NCI-H526 (cell line): ENCODE measurements at regions not wholly inside any gene's neighbourhood (a gene's known extent, or its start where the extent isn't known, plus 50 kb on each side); places are given as distances from the start of the nearest gene placed in this dataset.
"Not testable (repeated sequence)": the region's sequence is repeated elsewhere in the genome, so short reads cannot be mapped to it uniquely, and the experiment has no call there.

Source experiments
- DNase-seq, 2 experiments: peaks; one replicate each; lab custom pipeline; 2025; lab: John Stamatoyannopoulos, UW

DNA sequence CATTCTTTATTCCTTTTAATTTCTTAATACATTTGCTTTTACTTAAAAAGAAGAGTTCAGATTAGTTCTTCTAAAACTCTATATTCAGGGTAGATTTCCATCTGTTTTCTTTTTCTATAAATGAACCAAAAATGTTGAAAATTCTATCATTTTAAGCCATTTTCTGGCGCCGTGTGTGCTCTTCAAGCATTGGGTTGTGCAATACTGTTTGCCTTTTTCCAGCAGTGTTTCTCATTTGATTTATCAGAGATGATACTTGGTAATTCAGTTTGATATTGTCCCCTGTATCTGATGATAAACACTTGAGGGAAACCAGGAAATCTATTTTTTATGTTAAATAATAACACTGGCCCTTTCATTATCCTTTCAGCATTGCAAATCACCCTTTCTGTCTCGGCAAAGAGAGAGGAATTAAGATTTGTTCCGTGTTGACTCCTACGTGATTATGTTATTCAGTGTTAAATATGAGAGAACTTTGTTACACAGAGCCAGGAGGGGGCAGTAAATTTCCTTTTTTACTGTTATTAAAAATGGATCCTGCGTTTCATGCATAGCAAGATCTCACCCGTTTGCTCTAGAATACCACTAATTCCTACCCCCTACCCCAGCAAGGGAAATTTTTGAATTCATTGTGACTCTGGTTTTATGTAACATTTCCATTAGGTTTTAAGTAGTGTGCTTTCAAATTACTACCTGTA lies 606.9 kb upstream of the RBFOX1 start:
- DNase-seq: peak; percentile 8 to 42

DNA sequence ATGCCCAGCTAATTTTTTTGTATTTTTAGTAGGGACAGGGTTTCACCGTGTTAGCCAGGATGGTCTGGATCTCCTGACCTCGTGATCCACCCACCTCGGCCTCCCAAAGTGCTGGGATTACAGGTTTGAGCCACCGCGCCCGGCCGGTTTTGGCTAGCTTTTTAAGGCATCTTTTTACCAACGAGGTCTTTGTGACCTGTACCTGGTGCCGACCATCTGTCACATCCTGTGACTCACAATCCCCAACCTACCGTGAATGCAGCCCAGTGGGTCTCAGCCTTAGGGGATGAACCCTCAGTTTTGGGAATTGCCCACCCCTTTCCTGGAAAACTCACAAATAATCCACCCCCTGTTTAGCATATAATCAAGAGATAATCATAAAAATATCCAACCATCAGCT lies 607.4 kb upstream of the RBFOX1 start:
- DNase-seq: not testable (repeated sequence)

GRCh38 chr16:6722786-6723185 lies 609.9 kb upstream of the RBFOX1 start:
- DNase-seq: no peak

DNA sequence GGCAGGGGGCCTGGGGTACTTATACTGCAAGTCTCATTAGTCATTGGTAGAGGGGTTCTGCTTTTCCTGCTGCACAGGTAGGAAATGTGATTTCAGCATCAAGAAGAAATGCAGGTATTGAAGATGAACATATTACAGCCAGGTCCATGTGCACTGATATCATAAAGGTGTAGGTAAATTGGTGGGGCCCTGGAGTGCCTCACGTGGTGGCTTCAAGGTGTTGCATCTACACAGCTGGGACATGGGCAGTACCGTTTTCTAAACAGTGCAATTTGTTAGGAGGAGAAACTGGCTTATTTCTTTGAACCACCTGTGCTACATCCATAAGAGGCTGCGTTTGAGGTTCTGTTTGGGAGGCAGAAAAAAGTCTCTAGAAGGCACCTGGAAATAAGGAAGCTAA lies 618.1 kb upstream of the RBFOX1 start:
- no peak for DNase-seq

DNA sequence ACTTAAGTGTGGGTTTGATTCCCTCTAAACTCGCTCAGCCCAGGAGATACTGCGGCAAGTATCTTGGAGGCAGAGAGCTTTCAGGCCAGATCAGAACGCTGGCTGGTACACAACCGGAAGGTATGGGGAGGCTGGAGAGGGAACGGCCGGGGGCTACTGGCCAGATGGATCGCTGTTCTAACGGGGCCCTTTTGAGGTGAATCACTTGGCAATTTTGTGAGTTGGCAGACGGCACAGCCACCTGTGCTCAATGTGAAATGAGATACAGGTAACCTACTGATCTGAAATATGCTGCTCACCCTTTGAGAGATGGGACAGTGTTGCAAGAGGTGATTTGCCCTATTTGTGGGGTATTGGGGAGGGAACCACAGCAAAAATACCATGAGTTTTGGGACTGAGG lies 622.9 kb upstream of the RBFOX1 start:
- no peak for DNase-seq

- no peak for DNase-seq
These were observed 623.9 kb upstream of the RBFOX1 start for GRCh38 chr16:6708576-6709215.

GRCh38 chr16:6704306-6704930 lies 628.2 kb upstream of the RBFOX1 start:
- no peak for DNase-seq

GRCh38 chr16:6701096-6701495 lies 631.5 kb upstream of the RBFOX1 start:
- no peak for DNase-seq

- DNase-seq: no peak
These were observed 634.1 kb upstream of the RBFOX1 start for GRCh38 chr16:6698548-6698947.

DNA sequence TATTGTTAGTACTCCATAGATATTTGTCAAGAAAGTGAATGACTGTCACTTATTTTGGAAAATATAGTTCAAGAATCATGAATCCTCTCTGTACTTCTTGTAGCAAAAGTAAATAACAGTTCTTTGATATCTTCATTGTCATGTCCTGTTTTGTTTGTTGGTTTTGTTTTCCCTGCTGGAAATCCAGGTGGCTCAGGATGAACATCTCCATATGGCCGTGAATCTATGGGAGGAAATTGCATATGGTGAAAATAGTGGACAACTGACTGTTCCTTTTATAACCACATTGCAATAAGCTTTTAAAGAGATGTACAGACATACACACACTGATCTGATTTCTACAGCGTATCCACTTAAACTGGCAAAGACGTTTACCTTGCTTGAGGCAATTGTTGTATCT lies 637.0 kb upstream of the RBFOX1 start:
- DNase-seq: no peak

DNA sequence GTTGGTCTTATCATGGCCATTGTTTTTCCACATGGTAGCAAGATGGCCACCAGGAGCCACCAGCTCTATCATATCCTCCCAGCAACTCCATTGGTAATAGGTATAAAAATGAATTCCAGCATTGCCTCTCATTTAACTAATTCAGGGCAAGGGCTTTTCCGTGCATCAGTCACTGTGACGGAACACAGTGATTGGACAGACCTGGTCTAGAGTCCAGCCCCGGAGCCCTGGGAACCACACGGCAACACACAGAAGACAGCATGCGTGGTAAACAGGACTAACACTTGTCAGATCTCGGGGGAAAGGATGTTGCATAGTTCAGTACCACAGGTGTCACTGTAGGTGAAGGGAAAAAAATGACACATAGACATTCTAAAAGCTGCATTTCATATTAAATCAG lies 638.0 kb upstream of the RBFOX1 start:
- DNase-seq: no peak

DNA sequence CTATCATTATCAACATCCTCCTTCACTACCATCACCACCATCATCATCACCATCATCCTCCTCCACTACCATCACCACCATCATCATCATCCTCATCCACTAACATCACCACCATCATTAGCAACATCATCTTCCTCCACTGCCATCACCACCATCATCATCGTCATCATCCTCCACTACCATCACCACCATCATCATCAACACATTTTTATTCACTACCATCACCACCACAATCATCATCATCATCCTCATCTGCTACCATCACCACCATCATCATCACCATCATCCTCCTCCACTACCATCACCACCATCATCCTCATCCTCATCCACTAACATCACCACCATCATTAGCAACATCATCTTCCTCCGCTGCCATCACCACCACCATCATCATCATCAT lies 639.2 kb upstream of the RBFOX1 start:
- DNase-seq: not testable (repeated sequence)

DNA sequence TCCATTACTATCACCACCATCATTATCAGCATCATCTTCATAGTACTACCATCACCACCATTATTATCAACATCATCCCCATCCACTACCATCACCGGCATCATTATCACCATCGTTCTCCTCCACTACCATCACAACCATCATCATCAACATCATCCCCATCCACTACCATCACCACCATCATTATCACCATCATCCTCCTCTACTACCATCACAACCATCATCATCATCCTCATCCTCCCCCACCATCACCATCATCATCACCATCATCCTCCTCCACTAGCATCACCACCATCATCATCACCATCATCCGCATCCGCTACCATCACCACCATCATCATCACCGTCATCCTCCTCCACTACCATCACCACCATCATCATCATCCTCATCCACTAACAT lies 639.8 kb upstream of the RBFOX1 start:
- no peak for DNase-seq

DNA sequence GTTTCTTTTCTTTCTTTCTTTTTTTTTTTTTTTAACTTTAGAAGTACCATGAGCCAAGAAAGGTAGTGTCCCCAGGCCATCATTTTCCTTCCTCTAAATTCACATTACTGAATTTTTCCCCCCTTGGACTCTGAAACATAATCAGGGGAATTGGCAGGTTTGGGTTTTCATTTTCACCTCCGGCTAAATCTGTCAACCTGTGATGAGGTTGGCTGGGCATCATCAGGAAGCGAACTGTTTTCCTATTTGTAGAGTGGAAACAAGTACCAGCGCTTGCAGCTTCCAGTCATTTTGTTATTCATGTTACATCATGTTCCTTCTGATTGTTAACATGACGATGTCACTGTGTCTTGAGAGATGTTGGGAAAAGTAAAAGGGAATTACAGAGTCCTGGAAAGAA lies 641.9 kb upstream of the RBFOX1 start:
- no peak for DNase-seq

DNA sequence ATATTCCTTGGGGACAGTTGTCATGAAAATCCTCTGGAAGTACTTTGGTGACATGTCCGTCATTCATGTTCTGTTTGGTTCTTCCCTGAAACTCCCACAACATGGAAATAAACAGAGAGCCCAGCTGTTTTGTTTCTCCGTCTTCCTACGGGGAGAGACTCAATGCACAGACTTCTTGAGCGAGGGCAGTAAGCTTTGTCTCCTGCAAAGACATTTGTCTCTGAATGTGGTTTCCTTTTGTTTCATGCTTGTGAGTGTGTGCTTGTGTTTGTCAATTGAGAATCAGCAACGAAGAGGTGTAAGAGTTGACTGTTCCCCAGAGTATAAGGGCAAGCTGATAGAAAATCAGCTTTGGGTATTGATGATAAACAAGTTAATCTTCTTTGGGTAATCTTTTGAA lies 643.0 kb upstream of the RBFOX1 start:
- no peak for DNase-seq

GRCh38 chr16:6687593-6687992 lies 645.1 kb upstream of the RBFOX1 start:
- no peak for DNase-seq

- DNase-seq: peak in 1 of 2 experiments; percentile 66
These were observed 648.5 kb upstream of the RBFOX1 start for GRCh38 chr16:6684076-6684673.

- peak in 1 of 2 experiments; percentile 54 for DNase-seq
These were observed 650.4 kb upstream of the RBFOX1 start for GRCh38 chr16:6682142-6682811.

DNA sequence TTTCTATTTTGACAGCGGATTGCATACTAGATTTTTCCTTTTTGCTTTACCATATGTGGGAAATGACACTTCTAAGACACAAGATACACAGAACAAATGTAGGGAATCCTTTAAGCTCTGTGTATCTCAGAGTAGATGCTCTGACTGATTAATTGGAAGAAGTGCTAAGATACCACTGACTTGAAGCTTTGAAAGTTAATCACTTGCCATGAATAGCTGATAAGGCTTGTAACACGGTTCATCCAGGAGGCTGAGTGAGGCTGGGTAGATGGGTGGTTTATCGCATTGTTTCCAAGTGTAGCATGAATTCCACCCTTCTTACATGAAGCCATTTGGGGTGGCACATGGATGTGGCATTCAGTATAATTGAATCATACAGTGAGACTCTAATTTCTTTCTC lies 654.1 kb upstream of the RBFOX1 start:
- DNase-seq: no peak

GRCh38 chr16:6674071-6674470 lies 658.6 kb upstream of the RBFOX1 start:
- no peak for DNase-seq

- DNase-seq: no peak
These were observed 660.1 kb upstream of the RBFOX1 start for GRCh38 chr16:6672507-6672906.

GRCh38 chr16:6667393-6667792 lies 665.3 kb upstream of the RBFOX1 start:
- no peak for DNase-seq

- DNase-seq: no peak
These were observed 667.5 kb upstream of the RBFOX1 start for GRCh38 chr16:6665126-6665525.
